ENCODE measurements at regions not wholly inside any gene's neighbourhood (a gene's known extent, or its start where the extent isn't known, plus 50 kb on each side); places are given as distances from the start of the nearest gene placed in this dataset.
"Not testable (repeated sequence)": the region's sequence is repeated elsewhere in the genome, so short reads cannot be mapped to it uniquely, and the experiment has no call there.

DNA sequence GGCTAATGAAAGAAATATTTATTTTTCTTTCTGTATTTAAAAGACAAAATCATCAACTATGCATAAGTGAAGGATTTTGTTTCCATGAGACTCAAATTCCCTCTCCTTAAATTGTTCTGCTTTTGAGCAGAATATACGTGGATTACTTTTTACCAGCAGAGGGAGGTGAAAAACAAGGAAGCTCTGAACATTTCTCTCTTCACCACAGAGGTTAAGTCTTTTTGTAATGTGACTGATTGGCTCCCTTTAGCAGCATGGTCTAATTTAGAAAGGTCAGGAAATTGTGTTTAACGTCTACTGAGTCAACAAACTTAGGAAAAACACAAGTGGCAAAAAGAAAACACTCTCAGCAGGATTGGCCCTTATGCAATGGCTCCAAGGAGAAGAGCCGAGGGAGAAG, 55.1 kb upstream of the F9 start:
- FAIRE-seq (no peak), DNase-seq (ENCODE audit: insufficient read length) (no peak)
- TF ChIP-seq POLR2AphosphoS5 (IDR thresholded peaks at IDR 0.05; ENCODE audit: low read depth, low read length) (no peak), TAF1 (IDR thresholded peaks at IDR 0.05; ENCODE audit: borderline replicate concordance, low read depth, low read length) (no peak), POLR2A (IDR thresholded peaks at IDR 0.05; ENCODE audit: low read depth, low read length) (no peak)

DNA sequence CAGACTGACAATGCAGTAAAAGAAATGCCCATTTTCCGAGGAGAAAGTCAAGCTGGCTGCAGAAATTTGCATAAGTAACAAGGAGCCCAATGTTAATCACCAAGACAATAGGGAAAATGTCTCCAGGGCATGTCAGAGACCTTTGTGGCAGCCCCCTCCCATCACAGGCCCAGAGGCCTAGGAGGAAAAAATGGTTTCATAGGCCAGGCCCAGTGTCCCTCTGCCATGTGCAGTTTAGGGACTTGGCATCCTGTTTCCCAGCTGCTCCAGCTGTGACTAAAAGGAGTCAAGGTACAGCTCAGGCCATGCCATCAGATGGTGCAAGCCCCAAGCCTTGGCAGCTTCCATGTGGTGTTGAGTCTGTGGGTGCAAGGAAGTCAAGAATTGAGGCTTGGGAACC, 68.6 kb upstream of the F9 start:
- FAIRE-seq; DNase-seq (ENCODE audit: insufficient read length): not testable (repeated sequence)

GRCh38 chrX:139454743-139455142, 75.8 kb upstream of the F9 start:
- TF ChIP-seq TAF1 (IDR thresholded peaks at IDR 0.05; ENCODE audit: borderline replicate concordance, low read depth, low read length) (no peak), POLR2AphosphoS5 (IDR thresholded peaks at IDR 0.05; ENCODE audit: low read depth, low read length) (no peak)
- FAIRE-seq (peak; percentile 17), DNase-seq (ENCODE audit: insufficient read length) (no peak)

- DNase-seq (ENCODE audit: insufficient read length) (no peak), FAIRE-seq (no peak)
- TF ChIP-seq POLR2AphosphoS5 (IDR thresholded peaks at IDR 0.05; ENCODE audit: low read depth, low read length) (no peak), POLR2A (IDR thresholded peaks at IDR 0.05; ENCODE audit: low read depth, low read length) (no peak), TAF1 (IDR thresholded peaks at IDR 0.05; ENCODE audit: borderline replicate concordance, low read depth, low read length) (no peak)
These were observed 81.5 kb upstream of the F9 start for GRCh38 chrX:139448996-139449395.

- FAIRE-seq (no peak), DNase-seq (ENCODE audit: insufficient read length) (no peak)
- TF ChIP-seq TAF1 (IDR thresholded peaks at IDR 0.05; ENCODE audit: borderline replicate concordance, low read depth, low read length): no peak
- TF ChIP-seq POLR2AphosphoS5 (IDR thresholded peaks at IDR 0.05; ENCODE audit: low read depth, low read length): no peak
- TF ChIP-seq POLR2A (IDR thresholded peaks at IDR 0.05; ENCODE audit: low read depth, low read length): no peak
These were observed 83.7 kb upstream of the F9 start for GRCh38 chrX:139446832-139447231.

- FAIRE-seq: no peak
- DNase-seq (ENCODE audit: insufficient read length): no peak
- no peak for TF ChIP-seq TAF1 (IDR thresholded peaks at IDR 0.05; ENCODE audit: borderline replicate concordance, low read depth, low read length)
- no peak for TF ChIP-seq POLR2AphosphoS5 (IDR thresholded peaks at IDR 0.05; ENCODE audit: low read depth, low read length)
- no peak for TF ChIP-seq POLR2A (IDR thresholded peaks at IDR 0.05; ENCODE audit: low read depth, low read length)
These were observed 100.6 kb upstream of the F9 start for GRCh38 chrX:139429913-139430312.

GRCh38 chrX:139423186-139423585, 107.4 kb upstream of the F9 start:
- FAIRE-seq (no peak), DNase-seq (ENCODE audit: insufficient read length) (no peak)
- TF ChIP-seq POLR2A (IDR thresholded peaks at IDR 0.05; ENCODE audit: low read depth, low read length) (no peak), TAF1 (IDR thresholded peaks at IDR 0.05; ENCODE audit: borderline replicate concordance, low read depth, low read length) (no peak), POLR2AphosphoS5 (IDR thresholded peaks at IDR 0.05; ENCODE audit: low read depth, low read length) (no peak)

- FAIRE-seq; DNase-seq (ENCODE audit: insufficient read length): not testable (repeated sequence)
These were observed 132.3 kb upstream of the F9 start for GRCh38 chrX:139398258-139398657.

GRCh38 chrX:139388254-139388653, 142.3 kb upstream of the F9 start:
- FAIRE-seq (peak; percentile 69), DNase-seq (ENCODE audit: insufficient read length) (no peak)
- TF ChIP-seq POLR2AphosphoS5 (IDR thresholded peaks at IDR 0.05; ENCODE audit: low read depth, low read length) (no peak), TAF1 (IDR thresholded peaks at IDR 0.05; ENCODE audit: borderline replicate concordance, low read depth, low read length) (no peak), POLR2A (IDR thresholded peaks at IDR 0.05; ENCODE audit: low read depth, low read length) (no peak)

GRCh38 chrX:139382529-139382928, 148.0 kb upstream of the F9 start:
- DNase-seq (ENCODE audit: insufficient read length) (no peak), FAIRE-seq (no peak)
- TF ChIP-seq TAF1 (IDR thresholded peaks at IDR 0.05; ENCODE audit: borderline replicate concordance, low read depth, low read length): no peak
- TF ChIP-seq POLR2A (IDR thresholded peaks at IDR 0.05; ENCODE audit: low read depth, low read length): no peak
- no peak for TF ChIP-seq POLR2AphosphoS5 (IDR thresholded peaks at IDR 0.05; ENCODE audit: low read depth, low read length)

DNA sequence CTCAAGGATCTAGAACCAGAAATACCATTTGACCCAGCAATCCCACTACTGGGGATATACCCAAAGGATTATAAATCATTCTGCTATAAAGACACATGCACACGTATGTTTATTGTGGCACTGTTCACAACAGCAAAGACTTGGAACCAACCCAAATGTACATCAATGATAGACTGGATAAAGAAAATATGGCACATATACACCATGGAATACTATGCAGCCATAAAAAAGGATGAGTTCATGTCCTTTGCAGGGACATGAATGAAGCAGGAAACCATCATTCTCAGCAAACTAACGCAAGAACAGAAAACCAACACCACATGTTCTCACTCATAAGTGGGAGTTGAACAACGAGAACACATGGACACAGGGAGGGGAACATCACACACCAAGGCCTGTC, 154.0 kb upstream of the F9 start:
- FAIRE-seq; DNase-seq (ENCODE audit: insufficient read length): not testable (repeated sequence)

- no peak for DNase-seq (ENCODE audit: insufficient read length)
- FAIRE-seq: no peak
- TF ChIP-seq POLR2AphosphoS5 (IDR thresholded peaks at IDR 0.05; ENCODE audit: low read depth, low read length): no peak
- no peak for TF ChIP-seq POLR2A (IDR thresholded peaks at IDR 0.05; ENCODE audit: low read depth, low read length)
- TF ChIP-seq TAF1 (IDR thresholded peaks at IDR 0.05; ENCODE audit: borderline replicate concordance, low read depth, low read length): no peak
These were observed 170.2 kb upstream of the F9 start for GRCh38 chrX:139360356-139360755.

- FAIRE-seq; DNase-seq (ENCODE audit: insufficient read length): not testable (repeated sequence)
These were observed 187.9 kb upstream of the F9 start for GRCh38 chrX:139342594-139342991.

GRCh38 chrX:139341855-139342593, 188.5 kb upstream of the F9 start:
- FAIRE-seq; DNase-seq (ENCODE audit: insufficient read length): not testable (repeated sequence)
